NB4 (cell line): ENCODE measurements at regions not wholly inside any gene's neighbourhood (a gene's known extent, or its start where the extent isn't known, plus 50 kb on each side); places are given as distances from the start of the nearest gene placed in this dataset.

Source experiments
- DNase-seq: peaks from one replicate; pipeline ENCODE4 v3.0.0; 2010; ENCODE audit warnings: low read depth
- H3K4me3 ChIP-seq: one replicate; pipeline ENCODE4 v1.5.1; 2011; ENCODE audit warnings: mild to moderate bottlenecking, low read depth, low read length, moderate library complexity
- CTCF ChIP-seq: IDR thresholded peaks from one replicate; pipeline ENCODE4 v1.5.1; 2012; ENCODE audit warnings: low read depth, low read length
- MAX ChIP-seq: IDR thresholded peaks from 2 replicates; pipeline ENCODE4 v1.6.1; 2011; ENCODE audit warnings: low read depth, low read length
- MYC ChIP-seq: IDR thresholded peaks from 2 replicates; pipeline ENCODE4 v1.6.1; 2011; ENCODE audit warnings: low read depth, low read length
- POLR2A ChIP-seq: IDR thresholded peaks from 2 replicates; pipeline ENCODE4 v1.6.1; 2011; ENCODE audit warnings: mild to moderate bottlenecking; ENCODE audit not compliant: insufficient read length; ENCODE audit errors: extremely low read depth

- no peak overlapping the region for H3K4me3 ChIP-seq
- TF ChIP-seq MYC (no peak), MAX (no peak), POLR2A (no peak), CTCF (no peak)
- DNase-seq: peak; percentile 7
These were observed 72.3 kb downstream of the MAP10 start for GRCh38 chr1:232877365-232878028.

- TF ChIP-seq MAX (no peak), POLR2A (no peak), MYC (no peak), CTCF (no peak)
- H3K4me3 ChIP-seq: no peak overlapping the region
- DNase-seq: no peak
These were observed 72.3 kb upstream of the NTPCR start for GRCh38 chr1:232878086-232878485.

GRCh38 chr1:232880354-232880753 is 70.1 kb upstream of the NTPCR start:
- H3K4me3 ChIP-seq: no peak overlapping the region
- no peak for TF ChIP-seq CTCF
- no peak for TF ChIP-seq POLR2A
- TF ChIP-seq MYC: no peak
- no peak for TF ChIP-seq MAX
- DNase-seq: peak; percentile 43

GRCh38 chr1:232883992-232884661 is 66.3 kb upstream of the NTPCR start:
- TF ChIP-seq MYC: no peak
- no peak for TF ChIP-seq MAX
- TF ChIP-seq POLR2A: no peak
- TF ChIP-seq CTCF: no peak

GRCh38 chr1:232886271-232886670 is 64.1 kb upstream of the NTPCR start:
- no peak for TF ChIP-seq POLR2A
- no peak for TF ChIP-seq CTCF
- no peak for TF ChIP-seq MAX
- no peak for TF ChIP-seq MYC
- DNase-seq: peak; percentile 19
- H3K4me3 ChIP-seq: no peak overlapping the region

More at GRCh38 chr1:232883992-232884661, 66.3 kb upstream of the NTPCR start:
- H3K4me3 ChIP-seq: no peak overlapping the region
- DNase-seq: no peak
